ENCODE measurements at regions not wholly inside any gene's neighbourhood (a gene's known extent, or its start where the extent isn't known, plus 50 kb on each side); places are given as distances from the start of the nearest gene placed in this dataset.
A peak's percentile ranks its signal among the peaks of the same experiment; 100 is the strongest.

DNA sequence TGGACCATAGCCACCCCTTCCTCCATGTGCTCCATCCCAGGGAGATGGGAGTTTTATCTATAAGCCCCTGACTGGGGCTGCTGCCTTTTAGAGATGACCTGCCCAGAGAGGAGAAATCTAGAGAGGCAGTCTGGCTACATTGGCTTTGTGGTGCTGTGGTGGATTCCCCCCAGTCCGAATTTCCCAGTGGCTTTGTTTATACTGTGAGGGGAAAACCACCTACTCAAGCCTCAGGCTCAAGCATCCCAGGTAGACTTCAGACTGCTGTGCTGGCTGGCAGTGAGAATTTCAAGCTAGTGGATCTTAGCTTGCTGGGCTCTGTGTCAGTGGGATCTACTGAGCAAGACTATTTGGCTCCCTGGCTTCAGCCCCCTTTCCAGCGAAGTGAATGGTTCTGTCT, 1195.7 kb upstream of the PCDH20 start:
- no peak for DNase-seq

DNA sequence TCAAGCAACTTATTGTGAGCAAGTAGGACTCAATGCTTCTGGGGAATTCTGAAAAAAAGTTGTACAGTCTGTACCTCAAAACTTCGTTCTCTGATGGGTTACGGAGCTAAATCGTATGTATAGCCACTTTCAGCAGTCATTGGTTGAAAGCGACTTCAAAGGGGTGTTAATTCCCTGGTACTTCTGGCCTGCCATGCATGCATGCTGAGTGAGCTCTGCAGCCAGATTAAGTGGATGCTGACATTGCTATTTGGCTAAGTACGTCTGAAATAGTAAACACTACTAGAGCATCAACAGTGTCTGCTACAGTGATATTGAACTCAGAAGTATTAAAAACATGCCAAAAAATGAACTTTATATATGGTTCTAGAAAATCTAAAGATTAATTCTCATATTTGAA, 1183.1 kb upstream of the PCDH20 start:
- peak; percentile 53 for DNase-seq

DNA sequence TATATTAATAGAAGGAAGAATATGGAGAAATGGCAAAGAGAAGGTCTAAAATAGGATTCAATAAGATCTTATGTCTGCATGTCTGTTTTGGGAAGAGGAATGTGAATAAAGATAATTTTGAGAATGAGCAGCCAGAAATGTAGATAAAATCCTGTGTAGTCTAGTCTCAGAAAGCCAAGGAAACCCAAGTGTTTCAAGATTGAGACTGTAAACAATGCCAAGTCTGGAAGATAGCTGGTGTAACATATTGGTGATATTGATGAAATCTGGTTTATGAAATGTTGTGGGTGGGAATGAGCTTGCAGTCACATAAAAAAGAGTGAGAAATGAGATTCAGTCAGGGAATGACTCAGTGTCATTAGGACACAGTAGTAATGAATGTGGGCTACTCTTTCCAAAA, 1180.3 kb upstream of the PCDH20 start:
- DNase-seq: no peak

DNA sequence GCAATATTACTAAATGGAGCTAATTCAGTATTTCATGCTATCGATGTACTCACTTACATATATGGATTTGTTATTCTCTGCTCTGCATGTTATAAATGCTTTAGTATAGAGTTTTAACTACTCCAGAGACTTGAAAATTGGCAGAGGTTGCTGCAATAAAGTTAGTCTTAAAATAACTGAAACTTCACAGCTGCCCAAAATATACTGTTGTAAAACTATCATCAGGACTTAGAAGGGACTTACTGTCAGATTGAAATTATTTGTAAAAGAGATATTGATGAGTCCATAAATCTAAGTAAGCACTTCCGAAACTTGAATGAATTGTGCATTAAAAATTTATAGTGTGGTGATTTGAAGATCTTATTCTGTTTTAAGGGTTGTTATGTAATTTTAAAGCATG, 1178.2 kb upstream of the PCDH20 start:
- DNase-seq: no peak

- DNase-seq: no peak
Measured at GRCh38 chr13:62583466-62583865, 1167.8 kb upstream of the PCDH20 start.

DNA sequence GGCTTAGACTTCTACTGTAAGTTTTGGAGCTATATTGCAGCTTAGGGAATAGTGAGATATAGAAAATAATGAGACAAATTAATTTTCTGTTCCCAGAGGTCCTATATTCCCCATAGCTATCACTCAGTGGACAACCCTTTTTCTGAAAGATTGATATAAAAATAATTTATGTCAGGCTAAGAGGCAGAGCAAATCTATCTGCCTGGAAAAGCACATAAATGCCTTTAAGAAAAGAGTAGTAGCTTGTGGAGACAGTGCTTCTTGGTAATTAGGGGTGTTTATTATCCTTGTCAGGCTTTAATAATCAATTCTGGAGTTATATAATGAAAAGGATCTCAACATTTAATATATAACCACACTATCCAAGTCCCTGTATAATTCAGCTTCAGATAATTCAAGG, 1162.8 kb upstream of the PCDH20 start:
- DNase-seq: no peak

GRCh38 chr13:62564770-62565169, 1149.1 kb upstream of the PCDH20 start:
- DNase-seq: no peak

DNA sequence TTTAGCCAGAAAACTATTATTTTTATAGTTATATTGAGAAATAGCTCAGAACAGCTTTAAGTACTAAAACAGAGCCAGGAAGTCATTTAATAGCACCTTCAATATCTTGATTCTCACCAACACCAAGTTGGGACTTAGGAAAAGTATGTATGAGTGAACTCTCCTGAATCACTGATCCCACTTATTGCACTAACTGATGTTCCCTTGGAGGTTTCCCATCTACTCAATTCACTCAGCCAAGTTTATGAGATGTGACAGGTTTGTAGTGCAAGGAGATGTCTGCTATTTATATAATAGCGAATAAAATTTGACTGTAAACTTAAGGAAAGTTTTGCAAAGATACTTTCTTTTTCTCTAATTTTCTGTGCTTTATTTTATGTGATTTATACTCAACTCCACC, 1147.6 kb upstream of the PCDH20 start:
- DNase-seq: no peak

GRCh38 chr13:62556978-62557377, 1141.3 kb upstream of the PCDH20 start:
- DNase-seq: no peak

DNA sequence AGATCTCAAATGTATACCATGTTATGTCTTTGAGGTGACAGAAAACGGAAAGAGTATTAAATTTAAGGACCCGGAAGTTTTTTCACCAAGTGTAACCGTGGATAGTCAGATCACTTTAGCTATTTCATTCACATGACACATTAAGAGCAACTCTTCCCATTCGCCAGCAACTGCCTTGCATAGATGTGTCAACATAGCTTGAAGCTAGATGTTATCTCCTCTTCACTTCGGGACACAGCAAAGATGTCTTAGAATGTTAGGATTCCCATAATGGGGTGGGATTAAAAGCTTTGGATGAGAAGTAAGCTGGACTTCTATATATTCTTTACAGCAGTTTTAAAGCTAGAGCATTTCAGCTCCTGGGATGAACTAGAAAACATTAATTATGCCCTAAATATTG, 1135.9 kb upstream of the PCDH20 start:
- no peak for DNase-seq

GRCh38 chr13:62544928-62545327, 1129.3 kb upstream of the PCDH20 start:
- no peak for DNase-seq

DNA sequence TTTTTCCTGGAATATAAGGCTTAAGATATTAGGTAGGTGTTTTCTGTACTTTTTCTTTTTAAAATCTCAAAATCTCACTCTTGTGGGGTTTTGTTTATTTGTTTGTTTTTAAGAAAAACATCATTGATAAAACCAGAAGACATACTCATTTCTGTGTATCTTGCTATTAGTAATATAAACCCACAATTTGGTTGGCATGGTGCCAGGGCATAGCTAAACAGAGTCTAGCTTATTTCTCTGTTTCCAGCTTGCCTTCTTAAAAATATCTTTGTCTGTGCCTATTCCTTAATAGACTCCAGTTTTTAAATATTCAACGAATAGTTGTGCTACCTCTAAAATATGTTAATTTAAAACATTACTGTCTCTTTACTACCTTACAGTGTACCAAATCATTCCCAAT, 1121.9 kb upstream of the PCDH20 start:
- DNase-seq: no peak

DNA sequence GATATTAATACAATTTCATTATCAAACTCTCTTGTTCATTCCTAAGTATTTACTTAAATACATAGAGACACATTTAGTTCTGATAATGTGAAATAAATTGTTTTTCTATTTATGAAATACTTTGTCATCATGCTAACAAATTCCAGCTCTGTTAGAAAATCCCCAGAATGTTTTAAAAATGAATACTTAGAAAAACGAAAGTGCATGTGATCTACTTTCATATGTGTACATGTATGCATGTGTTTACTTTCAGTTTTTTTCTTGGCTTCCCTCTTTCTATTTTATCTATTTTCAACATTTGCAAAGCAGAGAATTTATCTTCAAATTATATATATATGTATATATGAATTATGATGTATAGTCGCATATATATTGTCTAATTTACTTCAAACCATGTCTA, 1110.0 kb upstream of the PCDH20 start:
- no peak for DNase-seq

GRCh38 chr13:62524498-62524897, 1108.8 kb upstream of the PCDH20 start:
- peak; percentile 34 for DNase-seq

- DNase-seq: no peak
Measured at GRCh38 chr13:62524061-62524460, 1108.4 kb upstream of the PCDH20 start.

GRCh38 chr13:62512194-62513141, 1096.8 kb upstream of the PCDH20 start:
- peak; percentile 48 for DNase-seq

DNA sequence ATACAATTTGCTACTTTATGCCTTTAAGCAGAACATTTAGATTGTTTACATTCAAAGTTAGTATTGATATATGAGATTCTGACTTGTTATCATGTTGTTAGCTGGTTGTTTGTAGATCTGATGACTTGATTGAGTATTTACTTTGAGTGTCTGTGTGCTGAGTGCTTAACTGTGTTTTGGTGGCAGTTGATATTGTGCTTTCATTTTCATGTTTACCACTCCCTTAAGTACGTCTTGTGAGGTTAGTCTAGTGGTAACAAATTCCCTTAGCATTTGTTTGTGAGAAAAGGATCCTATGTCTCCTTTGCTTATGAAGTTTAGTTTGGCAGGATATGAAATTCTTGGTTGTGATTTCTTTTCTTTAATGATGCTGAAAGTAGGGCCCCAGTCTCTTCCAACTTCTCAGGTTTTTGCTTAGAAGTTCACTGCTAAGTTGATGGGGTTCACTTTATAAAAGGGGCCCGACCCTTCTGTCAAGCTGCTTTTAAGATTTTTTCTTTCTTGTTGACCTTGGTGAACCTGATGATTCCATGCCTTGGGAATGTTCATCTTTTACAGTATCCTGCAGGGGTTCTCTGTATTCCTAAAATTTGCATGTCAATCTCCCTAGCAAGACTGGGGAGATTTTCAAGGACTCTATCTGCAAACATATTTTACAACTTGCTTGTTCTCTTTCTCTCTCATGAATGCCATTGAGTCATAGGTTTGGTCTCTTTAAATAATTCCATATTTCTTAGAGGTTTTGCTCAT, 1095.4 kb upstream of the PCDH20 start:
- no peak for DNase-seq

- DNase-seq: no peak
Measured at GRCh38 chr13:62502588-62502987, 1086.9 kb upstream of the PCDH20 start.

GRCh38 chr13:62489731-62490130, 1074.1 kb upstream of the PCDH20 start:
- no peak for DNase-seq

DNA sequence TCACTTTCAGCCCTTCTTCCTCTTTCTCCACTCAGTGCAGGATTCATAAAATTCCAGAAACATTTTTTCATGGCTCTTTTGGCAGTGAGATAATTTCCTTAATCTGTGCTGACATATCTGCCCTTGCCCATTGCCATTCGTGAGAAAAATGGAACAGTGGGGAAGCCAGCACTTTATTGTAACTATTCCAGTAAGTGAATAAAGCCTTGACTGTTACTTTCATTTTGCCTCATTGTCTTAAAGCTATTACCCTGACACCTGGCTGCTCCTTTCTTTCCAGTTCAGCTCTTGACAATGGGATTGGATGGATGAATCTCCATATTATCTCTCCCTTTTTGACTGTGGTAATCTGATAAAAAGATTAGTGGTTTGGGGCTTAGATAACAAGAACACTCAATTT, 1068.1 kb upstream of the PCDH20 start:
- no peak for DNase-seq

- no peak for DNase-seq
Measured at GRCh38 chr13:62482351-62482750, 1066.7 kb upstream of the PCDH20 start.

- DNase-seq: no peak
Measured at GRCh38 chr13:62473944-62474237, 1058.2 kb upstream of the PCDH20 start.

GRCh38 chr13:62473190-62473943, 1057.7 kb upstream of the PCDH20 start:
- DNase-seq: no peak

Data from tongue (tissue), 1 donor.